GM13976 (cell line): ENCODE measurements at regions not wholly inside any gene's neighbourhood (a gene's known extent, or its start where the extent isn't known, plus 50 kb on each side); places are given as distances from the start of the nearest gene placed in this dataset.

Experiments
- DNase-seq: peaks from one replicate; pipeline ENCODE4 v3.0.0; 2012; ENCODE audit warnings: low spot score
- CTCF ChIP-seq: IDR thresholded peaks from 2 replicates; pipeline ENCODE4 v1.5.1; 2012; ENCODE audit warnings: borderline replicate concordance, mild to moderate bottlenecking; ENCODE audit not compliant: insufficient read depth; ENCODE audit errors: extremely low read depth, missing control alignments, control extremely low read depth
- in situ Hi-C: fragments of 300-500 bp; cut with MboI; formaldehyde crosslinking; loops from one replicate; pipeline ENCODE4 v1.12.0; 2022; ENCODE audit warnings: low sequenced_read_pairs, mixed read lengths, inconsistent platforms; ENCODE audit not compliant: unreplicated experiment

DNA sequence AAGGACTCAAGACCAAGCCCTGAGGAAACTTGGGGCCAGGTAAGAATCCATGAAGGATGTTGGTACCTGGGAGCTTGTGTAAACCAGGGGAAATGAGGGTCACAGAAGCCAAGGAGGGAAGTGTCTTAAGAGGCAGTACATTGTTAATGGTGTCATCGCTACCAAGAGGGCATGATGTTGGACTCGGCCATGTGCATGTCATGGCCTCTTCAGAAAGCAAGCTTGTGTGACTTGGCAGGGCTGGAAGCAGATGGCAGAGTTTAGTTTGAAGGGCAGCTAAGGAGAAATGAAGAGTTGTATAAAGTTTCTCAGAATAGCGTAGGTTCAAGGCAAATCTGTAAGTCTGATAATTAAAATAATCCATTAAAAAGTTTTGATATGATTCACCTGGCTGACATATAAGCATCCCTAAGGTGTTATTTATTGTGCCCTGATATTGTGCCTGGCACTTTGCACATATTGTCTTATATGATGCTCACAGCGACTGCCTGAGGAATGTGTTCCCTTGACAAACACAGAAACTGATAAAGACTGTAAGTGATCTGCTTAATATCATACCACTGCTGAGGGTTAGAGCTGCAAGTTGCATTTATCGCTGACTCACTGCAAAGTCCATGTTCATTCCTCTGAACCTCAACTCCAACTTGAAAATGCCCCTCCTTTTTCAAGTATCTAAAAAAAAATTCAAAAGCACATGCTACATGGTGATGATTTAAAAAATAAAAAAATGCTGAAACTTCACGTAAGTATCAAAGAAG lies 81.3 kb upstream of the PTPN3 start:
- in situ Hi-C loops = loop anchor here (25.0 kb wide), 1 partner anchor 608 kb away; no protein-coding TSS in a partner anchor
- no peak for TF ChIP-seq CTCF
- DNase-seq = no peak

DNA sequence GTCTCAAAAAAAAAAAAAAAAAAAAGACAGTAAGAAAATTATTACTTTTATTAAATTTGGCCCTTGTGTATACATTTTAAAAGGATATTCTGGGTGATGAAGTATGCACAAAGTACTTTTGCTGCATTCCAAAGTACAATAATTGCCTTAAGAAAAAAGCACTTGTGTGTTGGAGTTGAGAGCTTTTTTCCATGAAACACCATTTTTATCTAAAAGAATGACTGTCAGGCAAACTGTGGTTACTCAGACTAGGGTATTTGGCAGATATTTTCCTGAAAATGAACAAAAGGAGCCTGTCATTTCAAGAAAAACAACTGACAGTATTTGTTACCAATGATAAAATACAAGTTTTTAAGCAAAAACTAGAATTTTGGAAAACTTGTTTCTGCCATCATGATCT lies 84.3 kb upstream of the PTPN3 start:
- TF ChIP-seq CTCF = no peak
- DNase-seq = no peak
- in situ Hi-C loops = loop anchor here (10.0 to 25.0 kb wide), 2 partner anchors 222 to 605 kb away; no protein-coding TSS in a partner anchor

DNA sequence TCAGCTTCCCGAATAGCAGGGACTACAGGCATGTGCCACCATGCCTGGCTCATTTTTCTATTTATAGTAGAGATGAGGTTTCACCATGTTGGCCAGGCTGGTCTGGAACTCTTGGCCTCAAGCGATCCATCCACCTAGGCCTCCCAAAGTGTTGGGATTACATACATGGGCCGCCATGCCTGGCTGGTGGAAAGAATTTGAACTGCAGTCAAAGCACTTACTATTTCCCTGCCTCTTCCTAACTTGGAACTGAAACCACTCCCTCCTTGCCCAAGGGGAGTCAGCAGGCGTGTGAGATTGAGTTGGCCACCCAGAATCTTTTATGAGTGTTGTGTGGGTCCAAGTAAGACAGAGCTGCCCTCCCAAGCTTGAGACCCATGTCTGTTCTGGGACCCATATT lies 86.1 kb upstream of the PTPN3 start:
- DNase-seq = no peak
- TF ChIP-seq CTCF = no peak
- in situ Hi-C loops = loop anchor here (10.0 to 25.0 kb wide), 2 partner anchors 221 to 603 kb away; no protein-coding TSS in a partner anchor

GRCh38 chr9:109585796-109586195 lies 87.7 kb upstream of the PTPN3 start:
- no peak for DNase-seq
- in situ Hi-C loops = loop anchor here (10.0 to 25.0 kb wide), 2 partner anchors 219 to 602 kb away; no protein-coding TSS in a partner anchor
- no peak for TF ChIP-seq CTCF

DNA sequence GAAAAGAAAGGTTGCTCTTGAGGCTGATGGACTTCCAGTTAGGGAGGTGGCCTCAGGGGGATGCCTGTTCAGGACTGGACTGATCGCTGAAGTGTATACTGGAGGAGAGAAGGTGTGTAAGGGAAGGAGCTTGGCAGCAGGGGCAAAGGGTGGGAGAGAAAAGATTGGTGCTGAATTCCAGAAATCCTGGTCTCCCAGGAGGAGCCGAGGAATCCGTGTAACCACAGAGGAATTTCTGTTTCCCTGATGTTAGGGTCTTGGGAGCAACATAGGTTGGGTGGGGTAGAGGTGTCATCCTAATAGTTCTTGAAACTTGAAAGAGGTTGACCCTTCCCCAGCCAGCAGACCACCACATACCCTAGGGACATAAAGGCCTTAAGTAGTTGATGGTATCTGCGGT lies 88.9 kb upstream of the PTPN3 start:
- DNase-seq = no peak
- no peak for TF ChIP-seq CTCF
- in situ Hi-C loops = loop anchor here (10.0 to 25.0 kb wide), 2 partner anchors 218 to 600 kb away; no protein-coding TSS in a partner anchor

DNA sequence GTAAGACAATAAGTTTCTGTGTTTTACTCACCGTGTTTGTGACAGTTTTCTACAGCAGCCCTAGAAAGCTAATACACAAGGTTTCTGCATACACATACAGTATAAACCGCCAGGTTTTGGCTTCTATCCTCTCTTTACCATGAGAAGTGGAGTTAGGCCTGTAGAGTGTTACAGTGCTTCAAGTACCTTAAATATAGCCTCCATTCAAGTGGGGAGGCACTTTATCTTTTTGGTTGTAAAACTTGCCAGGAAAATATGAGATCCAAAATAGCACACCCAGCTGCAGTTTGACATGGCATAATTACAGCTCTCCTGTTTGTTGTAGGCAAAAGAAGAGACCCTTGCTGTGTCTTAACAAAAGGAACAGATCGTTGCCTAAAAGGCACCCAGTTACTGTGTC lies 90.3 kb upstream of the PTPN3 start:
- no peak for TF ChIP-seq CTCF
- DNase-seq = no peak
- in situ Hi-C loops = loop anchor here (10.0 to 25.0 kb wide), 2 partner anchors 216 to 599 kb away; no protein-coding TSS in a partner anchor
